ENCODE measurements at regions not wholly inside any gene's neighbourhood (a gene's known extent, or its start where the extent isn't known, plus 50 kb on each side); places are given as distances from the start of the nearest gene placed in this dataset.
"Not testable (repeated sequence)": the region's sequence is repeated elsewhere in the genome, so short reads cannot be mapped to it uniquely, and the experiment has no call there.

DNA sequence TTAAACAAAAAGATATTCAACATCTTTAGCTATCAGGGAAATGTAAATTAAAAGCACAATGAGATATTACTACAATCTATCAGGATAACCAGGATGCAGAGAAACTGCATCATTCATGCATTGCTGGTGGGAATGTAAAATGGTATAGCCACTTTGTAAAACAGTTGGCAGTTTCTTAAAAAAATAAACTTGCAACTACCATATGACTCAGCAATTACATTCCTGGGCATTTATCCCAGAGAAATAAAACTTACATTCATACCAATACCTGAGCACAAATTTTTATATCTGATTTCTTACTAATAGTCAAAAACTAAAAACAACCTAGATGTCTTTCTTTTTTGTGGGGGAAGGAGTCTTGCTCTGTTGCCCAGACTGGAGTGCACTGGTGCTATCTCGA, 190.3 kb upstream of the TAB2 start:
- no peak for DNase-seq

DNA sequence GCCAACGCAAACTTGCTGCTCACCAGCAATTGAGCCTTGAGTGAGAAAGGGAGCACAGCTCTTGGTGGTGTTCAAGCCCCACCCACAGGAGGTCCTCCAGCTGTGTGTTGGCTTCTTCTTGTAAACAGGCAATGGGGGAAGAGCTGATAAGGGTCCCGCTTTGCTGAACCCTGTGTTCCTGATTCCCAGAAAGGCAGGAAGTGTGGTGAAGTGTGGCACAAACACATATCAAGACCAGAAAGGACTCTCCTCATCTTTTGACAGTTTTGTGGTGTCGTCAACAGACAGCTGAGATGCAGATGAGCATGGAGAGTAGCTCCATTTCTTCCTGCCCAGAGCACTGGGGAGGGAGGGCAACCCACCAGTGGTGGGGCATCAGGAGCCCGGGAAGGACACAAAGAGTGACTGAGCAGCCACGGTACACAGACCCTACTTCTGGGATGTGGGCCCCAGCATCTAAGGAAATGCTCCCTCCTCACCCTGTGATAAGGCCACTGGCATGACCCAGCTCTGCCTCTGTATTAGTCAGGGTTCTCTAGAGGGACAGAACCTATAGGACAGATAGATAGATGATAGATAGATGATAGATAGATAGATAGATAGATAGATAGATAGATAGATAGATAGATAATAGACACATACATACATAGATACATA, 188.9 kb upstream of the TAB2 start:
- DNase-seq: no peak

DNA sequence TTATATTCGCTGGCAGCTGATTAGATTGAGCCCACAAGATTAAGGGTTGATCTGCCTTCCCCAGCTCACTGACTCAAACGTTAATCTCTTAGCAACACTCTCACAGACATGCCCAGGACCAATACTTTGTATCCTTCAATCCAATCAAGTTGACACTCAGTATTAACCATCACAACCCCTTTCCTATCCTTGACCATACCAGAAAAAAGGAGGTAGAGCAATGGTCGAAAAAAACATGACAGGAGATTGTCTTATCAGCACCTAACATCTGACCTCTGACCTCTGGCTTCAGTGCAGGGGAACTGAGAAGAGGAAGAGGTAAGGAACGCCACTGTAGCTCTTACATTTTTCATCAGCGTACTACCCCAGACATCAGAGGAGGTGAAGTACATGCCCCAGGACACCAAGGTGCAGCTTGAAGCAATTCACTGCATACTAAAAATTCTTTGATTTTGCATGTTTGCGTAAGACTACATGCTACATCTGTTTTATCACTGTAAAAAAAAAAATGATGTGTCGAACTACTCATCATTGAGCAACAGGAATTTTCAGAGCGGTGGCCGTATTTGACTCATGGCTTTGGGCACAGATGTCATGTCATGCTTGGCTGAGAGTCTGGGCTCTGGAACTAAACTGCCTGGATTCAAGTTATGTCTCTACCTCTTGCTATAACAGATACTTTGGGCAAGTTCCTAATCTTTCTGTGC, 188.0 kb upstream of the TAB2 start:
- no peak for DNase-seq

DNA sequence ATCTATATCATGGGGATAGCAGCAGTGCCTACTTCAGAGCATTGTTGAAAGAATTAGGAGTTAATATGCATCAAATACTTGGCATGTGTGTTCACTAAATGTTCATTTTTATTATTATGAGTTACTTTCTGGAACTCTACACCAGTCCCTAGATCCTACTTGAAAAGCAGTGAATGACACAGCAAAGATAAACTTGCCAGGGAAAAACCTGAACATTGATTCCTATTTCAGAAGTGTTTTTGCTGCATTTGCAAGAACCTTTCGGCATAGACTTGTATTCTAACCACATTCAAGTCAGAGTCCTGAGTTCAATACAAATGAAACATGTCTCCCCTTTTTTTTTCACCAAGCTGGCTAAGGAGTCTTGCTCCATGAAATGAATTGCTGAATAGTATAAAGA, 187.4 kb upstream of the TAB2 start:
- no peak for DNase-seq

DNA sequence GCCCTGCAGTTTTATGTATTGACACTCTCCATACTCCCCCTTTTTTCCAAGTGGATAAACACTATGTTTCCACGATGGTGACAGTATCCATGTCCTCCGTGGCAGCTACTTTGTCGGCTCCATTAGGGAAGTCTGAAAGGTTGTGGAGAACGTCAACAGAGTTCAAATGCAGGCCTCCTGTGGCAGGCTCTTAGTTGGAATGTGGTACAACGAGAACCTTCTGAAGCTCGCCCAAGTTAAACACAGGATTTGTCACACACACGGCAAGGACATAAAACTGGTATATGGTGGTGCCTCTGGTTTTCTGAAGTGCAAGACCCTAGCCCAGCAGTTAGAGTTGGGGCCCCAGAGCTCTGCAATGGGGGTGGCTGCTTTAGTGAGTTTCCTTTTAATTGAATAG, 187.0 kb upstream of the TAB2 start:
- DNase-seq: no peak

DNA sequence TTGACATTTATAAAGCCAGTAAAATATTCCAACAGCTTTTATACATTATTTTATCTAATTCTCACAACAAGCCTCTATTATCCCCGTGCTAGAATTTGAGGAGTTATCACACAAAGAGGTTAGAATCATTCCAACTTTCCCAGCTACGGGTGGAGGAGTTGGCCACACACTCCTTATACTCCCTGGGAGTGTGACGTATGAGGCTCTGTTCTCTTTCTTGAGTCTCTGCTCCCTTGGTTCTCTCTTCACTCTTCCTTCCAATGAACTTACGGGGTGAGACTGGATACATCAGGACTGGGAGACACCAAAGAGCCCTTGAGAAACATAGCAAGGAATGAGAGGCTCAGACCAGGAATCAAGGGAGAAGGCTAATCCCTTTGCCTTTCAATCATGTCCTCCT, 185.6 kb upstream of the TAB2 start:
- DNase-seq: no peak

DNA sequence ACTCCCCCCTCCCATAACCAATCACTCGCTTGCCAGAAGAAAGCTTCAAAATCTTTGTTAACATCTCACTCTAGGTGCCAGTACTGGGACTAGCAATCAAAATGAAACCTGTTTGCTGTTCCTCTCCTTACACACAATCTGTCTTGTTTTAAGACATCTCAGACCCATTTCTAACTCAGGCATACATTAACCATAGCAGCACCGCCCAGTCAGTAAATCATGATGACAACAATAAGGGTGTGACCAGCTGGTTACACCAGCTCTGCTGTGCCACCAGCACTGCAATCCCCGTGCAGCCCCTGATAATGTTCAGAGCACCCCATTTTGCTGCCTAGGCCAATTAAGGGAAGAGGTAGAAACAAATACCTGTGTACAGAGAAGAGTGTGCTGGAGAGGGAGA, 185.2 kb upstream of the TAB2 start:
- no peak for DNase-seq

DNA sequence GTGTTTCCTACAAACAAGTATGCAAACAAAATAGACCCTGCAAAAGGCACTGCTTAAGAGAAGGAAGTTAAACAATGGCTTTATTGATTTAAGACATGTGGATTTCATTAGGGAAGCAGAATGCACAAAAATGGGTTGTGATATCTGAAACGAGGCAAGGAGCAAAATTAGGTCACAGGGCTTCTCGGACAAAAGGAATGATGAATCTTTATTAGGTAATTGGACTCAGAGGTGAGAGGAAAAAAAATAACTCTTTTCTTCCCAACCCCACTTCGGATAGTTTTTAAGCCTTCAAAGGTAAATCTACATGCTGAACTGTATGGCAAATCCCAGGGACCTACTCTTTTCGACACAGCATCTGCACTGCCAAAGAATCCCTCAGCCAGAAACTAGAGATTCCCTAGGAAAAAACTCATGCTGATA, 183.0 kb upstream of the TAB2 start:
- no peak for DNase-seq

DNA sequence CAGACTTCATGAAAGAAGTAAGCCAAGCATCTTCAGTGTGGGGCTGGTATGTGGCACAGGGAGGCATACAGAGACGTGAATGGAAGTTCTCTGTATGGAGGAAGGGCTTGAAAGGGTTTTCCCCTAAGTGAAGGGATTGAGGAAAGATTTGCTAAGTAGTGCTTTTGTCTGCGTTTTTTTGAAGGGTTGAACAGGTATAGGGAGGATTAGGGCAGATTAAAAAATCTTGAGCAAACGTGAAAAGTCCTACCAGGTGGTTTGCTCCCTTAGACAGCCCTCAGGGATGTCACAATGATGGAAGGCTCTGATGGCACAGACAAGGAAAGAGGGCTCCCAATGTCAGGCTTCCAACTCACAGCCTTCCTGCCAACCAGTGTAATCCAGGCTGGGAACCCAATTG, 181.7 kb upstream of the TAB2 start:
- no peak for DNase-seq

DNA sequence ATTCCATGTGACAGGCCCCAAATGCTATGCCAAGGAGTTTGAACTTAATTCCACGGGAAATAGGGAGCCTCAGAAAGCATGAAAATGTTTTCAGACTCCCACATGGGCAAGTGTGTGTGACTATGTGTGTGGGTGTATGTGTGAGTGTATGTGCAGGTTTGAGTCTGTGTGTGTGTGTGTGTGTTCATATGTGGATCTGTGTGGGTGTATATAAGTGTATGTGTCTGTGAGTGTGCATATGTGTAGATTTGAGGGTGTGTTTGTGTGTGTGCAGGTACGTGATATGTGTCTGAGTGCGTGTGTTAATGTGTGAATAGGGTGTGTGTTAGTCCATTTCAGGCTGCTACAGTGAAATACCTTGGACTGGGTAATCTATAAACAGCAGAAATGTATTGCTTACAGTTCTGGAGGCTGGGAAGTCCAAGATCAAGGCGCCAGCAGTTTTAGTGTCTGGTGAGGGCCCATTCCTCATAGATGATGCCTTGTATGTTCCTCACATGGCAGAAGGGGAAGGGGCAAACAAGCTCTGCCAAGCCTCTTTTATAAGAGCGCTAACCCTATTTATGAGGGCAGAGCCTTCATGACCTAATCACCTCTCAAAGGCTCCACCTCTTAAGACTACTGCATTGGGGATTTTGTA, 181.1 kb upstream of the TAB2 start:
- DNase-seq: no peak

DNA sequence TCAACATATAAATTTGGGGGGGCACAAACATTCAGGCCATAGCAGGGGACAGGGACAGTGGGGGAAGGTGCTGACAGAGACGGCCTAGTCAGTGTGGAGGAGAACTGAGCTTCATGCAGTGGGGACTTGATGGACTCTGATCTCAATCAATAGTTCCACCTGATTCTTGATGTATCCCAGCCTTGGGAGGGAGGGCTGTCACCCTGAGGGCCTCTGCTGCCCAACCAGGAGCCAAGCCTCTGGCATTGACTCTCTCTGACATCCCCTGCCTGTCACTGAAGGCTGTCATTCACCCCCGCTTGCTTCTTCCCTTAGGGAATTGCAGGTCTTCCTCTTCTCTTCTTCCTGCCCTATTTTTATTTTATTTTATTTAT, 180.6 kb upstream of the TAB2 start:
- DNase-seq: no peak

DNA sequence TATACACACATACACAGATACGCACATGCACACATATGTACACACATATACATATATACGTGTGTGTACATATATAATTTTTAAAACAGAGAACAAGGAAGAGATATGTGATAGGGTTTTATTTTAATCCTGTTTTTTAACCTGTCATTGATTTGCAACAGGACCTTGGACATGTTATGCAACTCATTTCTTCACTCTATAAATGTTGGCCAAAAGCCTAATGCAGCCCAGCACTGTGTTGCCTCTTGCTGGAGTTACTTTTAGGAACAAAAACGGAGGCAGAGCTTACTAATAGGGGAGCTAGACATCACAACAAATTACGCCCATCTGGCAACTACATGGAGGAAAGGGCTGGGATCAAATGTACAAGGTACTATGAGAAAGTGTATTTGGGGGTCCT, 179.9 kb upstream of the TAB2 start:
- DNase-seq: no peak

DNA sequence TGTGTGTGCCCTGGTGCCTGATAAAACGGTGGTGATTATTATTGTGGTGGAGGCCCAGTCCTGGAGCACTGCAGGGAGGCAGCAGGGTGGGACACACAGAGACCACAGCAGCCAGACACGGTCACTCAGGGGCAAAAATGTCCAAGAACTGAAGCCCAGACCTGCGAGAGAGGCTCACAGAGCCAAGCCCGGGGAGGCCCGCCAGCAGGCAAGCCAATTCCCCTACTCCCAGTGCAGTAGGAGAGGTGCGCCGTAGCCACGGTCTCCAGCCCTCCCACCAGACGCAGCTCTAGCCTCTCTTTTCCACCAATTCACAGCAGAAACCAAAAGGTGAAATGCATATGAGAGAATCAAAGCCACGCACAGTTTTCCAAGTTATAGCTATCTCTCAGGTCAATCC, 179.4 kb upstream of the TAB2 start:
- DNase-seq: no peak

DNA sequence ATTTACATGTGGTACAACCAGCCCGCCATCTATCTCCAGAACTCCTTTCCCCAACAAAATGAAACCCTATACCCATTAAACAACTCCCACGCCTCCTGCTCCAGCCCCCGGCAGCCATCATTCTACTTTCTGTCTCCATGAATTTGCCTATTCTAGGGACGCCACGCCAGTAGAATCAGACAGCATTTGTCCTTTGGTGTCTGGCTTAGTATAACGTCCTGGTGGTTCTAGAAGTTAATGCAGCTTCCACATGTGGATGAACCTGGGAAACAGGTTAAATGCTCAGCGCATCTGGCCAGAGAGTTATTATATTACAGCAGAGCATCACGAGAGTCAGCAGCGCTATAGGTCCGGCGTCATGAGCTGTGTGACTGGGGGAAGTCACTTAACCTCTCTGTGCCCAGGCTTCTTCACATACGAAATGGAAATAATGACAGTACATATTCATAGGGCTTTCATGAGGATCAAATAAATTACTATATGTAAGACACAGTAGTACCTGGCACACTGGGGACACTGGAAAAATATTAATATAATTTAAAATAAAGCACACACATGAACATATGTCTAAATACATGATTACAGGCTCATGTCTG, 178.7 kb upstream of the TAB2 start:
- DNase-seq: no peak

DNA sequence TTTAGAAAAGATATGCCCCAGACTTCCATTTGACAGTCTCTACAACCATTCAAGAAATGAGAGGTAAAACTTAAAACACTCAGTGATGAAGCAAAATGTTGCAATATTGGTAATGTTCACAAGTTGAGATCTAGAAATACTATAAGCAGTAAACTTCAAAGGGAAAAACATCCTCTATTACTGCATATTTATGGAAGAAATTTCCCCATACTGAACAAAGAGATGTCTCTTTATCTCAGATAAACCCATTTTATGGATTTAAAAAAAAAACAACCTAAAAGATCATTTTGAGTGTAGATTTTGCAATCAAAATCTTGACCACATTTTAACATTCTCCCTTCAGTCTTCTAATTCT, 177.8 kb upstream of the TAB2 start:
- DNase-seq: no peak

DNA sequence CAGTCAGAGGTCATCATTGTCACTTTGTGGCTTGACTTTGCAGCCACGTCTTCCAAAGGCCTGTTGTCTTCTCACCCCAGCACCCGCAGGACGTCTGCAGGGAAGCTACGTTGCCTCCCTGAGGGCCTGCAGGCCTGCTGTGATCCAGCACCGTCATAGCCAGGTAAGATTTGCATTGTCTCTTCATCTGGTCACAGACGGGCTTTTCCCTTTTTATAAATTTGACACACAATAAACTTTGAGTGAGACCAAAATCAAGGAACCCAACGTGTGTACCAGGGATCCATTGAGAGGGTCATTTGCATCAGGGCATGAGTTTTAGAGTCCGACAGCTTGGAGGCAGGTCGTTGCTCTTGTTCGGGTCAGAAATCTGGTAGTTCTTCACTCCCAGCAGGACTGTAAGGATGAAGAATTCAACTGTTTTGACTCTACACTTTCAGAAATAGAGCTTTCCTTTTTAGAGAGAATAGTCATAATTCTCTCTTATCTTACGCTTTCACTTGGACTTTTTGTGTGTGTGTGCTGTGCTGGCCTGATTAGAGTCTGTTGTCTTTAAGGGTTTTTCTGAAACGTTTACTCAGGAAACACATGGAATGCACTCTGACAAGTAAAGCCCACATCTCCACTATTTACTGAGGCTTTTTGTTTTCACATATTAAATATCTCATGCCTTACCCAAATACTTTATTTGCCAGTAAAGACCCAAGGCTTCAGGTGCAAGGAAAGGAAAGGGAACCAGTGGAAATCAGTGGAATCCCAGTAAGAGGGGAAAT, 177.2 kb upstream of the TAB2 start:
- DNase-seq: no peak

DNA sequence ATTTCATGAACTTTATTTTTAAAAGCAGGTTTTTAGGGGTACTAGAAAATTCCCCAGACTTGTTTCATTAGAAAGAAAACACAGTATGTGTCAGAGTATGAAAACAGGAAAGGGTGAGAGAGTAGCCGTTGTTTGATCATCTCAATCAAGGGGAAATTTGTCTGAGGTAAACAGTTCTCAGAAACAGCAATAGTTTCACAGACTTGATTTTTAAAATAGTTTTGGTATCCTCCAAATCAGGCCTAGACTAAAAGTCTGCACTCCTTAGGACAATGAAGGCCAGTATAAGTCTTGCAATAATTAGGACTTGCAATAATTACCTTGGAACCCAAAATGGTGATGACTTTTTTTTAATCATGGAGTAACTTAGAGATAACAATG, 176.6 kb upstream of the TAB2 start:
- DNase-seq: no peak

DNA sequence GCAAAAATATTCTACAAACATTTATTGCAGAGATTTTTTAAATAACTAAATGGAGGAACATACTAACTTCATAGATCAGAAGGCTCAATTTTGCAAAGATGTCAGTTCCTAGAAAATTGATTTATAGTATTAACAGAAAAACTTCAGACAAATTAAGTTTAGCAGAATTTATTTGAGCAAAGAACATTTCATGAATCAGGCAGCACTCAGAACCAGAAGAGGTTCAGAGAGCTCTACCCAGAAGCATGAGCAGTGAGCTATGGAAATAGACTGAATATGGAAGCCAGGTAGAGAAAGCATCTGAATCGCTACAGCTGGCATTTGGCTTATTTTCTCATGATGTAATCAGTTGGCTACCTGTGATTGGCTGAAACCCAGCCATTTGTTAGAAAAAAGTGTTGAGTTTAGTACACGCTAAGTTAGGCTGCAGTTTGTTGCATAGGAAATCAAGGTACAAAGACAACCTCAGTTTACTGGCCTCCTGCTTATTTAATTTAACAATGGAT, 174.5 kb upstream of the TAB2 start:
- DNase-seq: no peak

DNA sequence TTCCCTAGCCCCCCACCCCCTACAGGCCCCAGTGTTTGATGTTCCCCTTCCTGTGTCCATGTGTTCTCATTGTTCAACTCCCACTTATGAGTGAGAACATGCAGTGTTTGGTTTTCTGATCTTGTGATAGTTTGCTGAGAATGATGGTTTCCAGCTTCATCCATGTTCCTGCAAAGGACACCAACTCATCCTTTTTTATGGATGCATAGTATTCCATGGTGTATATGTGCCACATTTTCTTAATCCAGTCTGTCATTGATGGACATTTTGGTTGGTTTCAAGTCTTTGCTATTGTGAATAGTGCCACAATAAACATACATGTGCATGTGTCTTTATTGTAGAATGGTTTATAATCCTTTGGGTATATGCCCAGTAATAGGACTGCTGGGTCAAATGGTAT, 171.7 kb upstream of the TAB2 start:
- DNase-seq: not testable (repeated sequence)

DNA sequence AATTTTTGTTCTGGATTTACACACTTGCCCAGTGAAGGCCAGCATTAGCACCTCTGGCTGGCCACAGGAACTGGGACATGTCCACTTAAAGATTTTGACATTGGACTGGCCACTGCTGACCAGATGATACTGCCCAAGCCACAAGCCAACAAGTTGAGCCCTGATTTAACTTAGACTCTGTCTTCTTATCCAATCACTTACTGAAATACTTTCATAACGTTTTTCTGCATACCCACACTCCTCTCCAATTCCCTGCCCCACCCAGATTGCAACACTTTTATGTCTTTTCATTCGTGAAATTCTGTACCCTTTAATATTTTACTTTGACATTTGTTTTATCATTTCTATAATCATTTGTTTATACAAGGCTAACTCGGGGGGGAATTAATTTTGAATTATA, 170.3 kb upstream of the TAB2 start:
- DNase-seq: no peak

DNA sequence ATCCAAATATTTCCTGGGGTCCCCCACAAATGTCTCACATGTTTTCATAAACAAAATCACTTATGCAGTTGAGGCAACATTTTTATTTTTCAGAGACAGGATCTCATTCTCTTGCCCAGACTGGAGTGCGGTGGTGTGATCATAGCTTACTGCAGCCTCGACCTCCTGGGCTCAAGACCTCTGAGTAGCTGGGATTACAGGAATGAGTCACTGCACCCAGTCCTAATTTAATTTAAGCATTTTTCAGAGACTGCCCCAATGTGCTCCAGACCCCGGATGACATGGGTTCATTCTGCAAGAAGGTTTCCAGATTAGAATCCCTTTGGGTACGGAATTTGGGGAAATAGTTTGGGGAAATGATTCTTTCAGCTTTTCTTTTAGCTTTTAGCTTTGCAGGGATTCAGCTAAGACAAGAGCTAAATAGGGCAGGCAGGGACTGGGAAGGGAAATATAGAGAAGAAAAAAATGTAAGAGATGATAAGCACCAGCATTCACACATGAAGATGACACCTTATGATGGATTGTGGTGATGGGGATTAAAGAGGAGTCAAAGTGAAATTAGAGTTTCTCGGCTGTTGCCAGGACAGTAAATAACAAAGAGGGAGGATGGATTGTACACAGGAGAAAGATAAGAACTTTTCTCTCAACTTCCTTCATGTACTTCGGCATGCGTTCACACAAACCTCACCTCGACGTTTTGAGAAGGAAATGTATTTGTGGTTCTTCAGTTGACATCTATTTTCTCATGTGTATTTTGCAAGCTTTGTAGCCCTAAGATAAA, 169.4 kb upstream of the TAB2 start:
- DNase-seq: no peak

DNA sequence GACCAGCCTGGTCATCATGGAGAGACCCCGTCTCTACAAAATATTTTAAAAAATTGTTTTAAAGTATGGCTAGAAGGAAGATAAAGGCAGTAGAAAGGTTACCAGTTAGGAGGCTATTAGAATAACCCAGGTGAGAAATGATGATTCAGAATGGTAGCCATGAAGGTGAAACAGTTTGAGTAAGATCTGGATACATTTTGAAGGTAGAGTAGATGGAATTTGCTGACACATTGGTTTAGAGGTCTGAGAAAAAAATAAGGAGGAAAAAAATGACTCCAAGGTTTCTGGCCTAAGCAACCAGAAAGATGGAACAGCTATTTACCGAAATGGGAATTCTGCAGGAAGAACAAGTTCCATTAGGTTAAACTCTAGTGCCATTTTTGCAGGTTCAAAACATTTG, 167.9 kb upstream of the TAB2 start:
- DNase-seq: no peak
